K562 (cell line): ENCODE measurements at regions not wholly inside any gene's neighbourhood (a gene's known extent, or its start where the extent isn't known, plus 50 kb on each side); places are given as distances from the start of the nearest gene placed in this dataset.

Experiments used
- CCAR2 ChIP-seq: fragments of 200-400 bp; formaldehyde crosslinking; IDR thresholded peaks from 2 replicates; pipeline ENCODE4 v1.6.1; 2017; ENCODE audit warnings: mild to moderate bottlenecking, low read depth, low read length
- E2F5 ChIP-seq: sonication (generic); formaldehyde crosslinking; IDR thresholded peaks from 2 replicates; pipeline ENCODE4 v1.8.0; 2022; ENCODE audit warnings: mild to moderate bottlenecking, missing genetic modification reagents
- PHB ChIP-seq: fragments of 250-450 bp; sonication (Bioruptor Pico); IDR thresholded peaks from 2 replicates; pipeline ENCODE4 v1.5.0; 2021
- REST ChIP-seq, 2 experiments: fragments of 450-650 bp; formaldehyde crosslinking in 1 of 2; IDR thresholded peaks; 2 replicates each; pipeline versions ENCODE4 v1.4.0 to v1.6.1; 2014 to 2020; ENCODE audit warnings: mild to moderate bottlenecking in 2 of 2, borderline replicate concordance in 1 of 2, low read depth in 1 of 2
- SP1 ChIP-seq: sonication (generic); formaldehyde crosslinking; IDR thresholded peaks from 2 replicates; pipeline ENCODE4 v1.8.1; 2022; ENCODE audit warnings: mild to moderate bottlenecking, missing genetic modification reagents
- ZNF507 ChIP-seq: conservative IDR thresholded peaks from 2 replicates; pipeline ENCODE4 v1.6.1; 2017; ENCODE audit warnings: missing genetic modification characterization, missing compliant biosample characterization

GRCh38 chr3:86792316-86792715 lies 198.6 kb downstream of the VGLL3 start (continued):
- TF ChIP-seq E2F5 (CRISPR knock-in tag) (no peak), PHB (no peak), CCAR2 (no peak), ZNF507 (no peak), SP1 (CRISPR knock-in tag) (no peak), REST (IDR thresholded peaks at IDR 0.05; ENCODE audit: borderline replicate concordance) (no peak), REST (CRISPR knock-in tag; IDR thresholded peaks at IDR 0.05; ENCODE audit: low read depth) (no peak)
